A549 (cell line): ENCODE measurements at regions not wholly inside any gene's neighbourhood (a gene's known extent, or its start where the extent isn't known, plus 50 kb on each side); places are given as distances from the start of the nearest gene placed in this dataset.
"Not testable (repeated sequence)": the region's sequence is repeated elsewhere in the genome, so short reads cannot be mapped to it uniquely, and the experiment has no call there.

Source experiments
- ATAC-seq, 2 experiments: fragments of 200-7000 bp in 1 of 2; fragments of >200 bp in 1 of 2; cut with Nextera tagmentation in 1 of 2; cut with Tn5 transposase in 1 of 2; 3 replicates each; pipeline versions ENCODE4 v1.8.0 to v1.9.1; 2018 to 2020; ENCODE audit warnings: mild to moderate bottlenecking in 1 of 2, moderate library complexity in 1 of 2
- CTCF ChIA-PET: fragments of 300-600 bp; sonication (Branson Sonifier 250); formaldehyde crosslinking; extraction: SDS; loops from one replicate; lab custom pipeline; 2021; ENCODE audit warnings: antibody characterized with exemption, inconsistent platforms; lab: Yijun Ruan, JAX
- POLR2A ChIA-PET: fragments of 350-600 bp; formaldehyde crosslinking; extraction: SDS; loops from one replicate; lab custom pipeline; 2021; ENCODE audit warnings: antibody characterized with exemption, inconsistent platforms; lab: Yijun Ruan, JAX
- DNase-seq, 2 experiments: peaks; one replicate each; pipeline versions ENCODE4 v3.0.0 to v3.0.0-alpha.2; 2011 to 2016; ENCODE audit warnings: low read depth in 1 of 2, low spot score in 1 of 2
- FAIRE-seq: peaks from 2 replicates; lab custom pipeline; 2011; peaks lifted over from hg19 to GRCh38; lab: Jason Lieb, UNC
- H3K27ac ChIP-seq, 2 experiments: fragments of >200 bp; sonication (Bioruptor Twin); formaldehyde crosslinking; 3 replicates each; pipeline ENCODE4 v1.5.1; 2016 to 2017
- H3K4me1 ChIP-seq: fragments of >200 bp; sonication (Bioruptor Twin); formaldehyde crosslinking; 3 replicates; pipeline ENCODE4 v1.6.1; 2016
- H3K4me2 ChIP-seq: fragments of >200 bp; sonication (Bioruptor Twin); formaldehyde crosslinking; 3 replicates; pipeline ENCODE4 v1.6.1; 2016
- H3K4me3 ChIP-seq: fragments of >200 bp; sonication (Bioruptor Twin); formaldehyde crosslinking; 3 replicates; pipeline ENCODE4 v1.5.1; 2016
- H3K9me3 ChIP-seq: fragments of >200 bp; sonication (Bioruptor Twin); formaldehyde crosslinking; 3 replicates; pipeline ENCODE4 v1.6.1; 2016
- CEBPB ChIP-seq, 2 experiments: fragments of >200 bp in 1 of 2; sonication (Bioruptor Twin) in 1 of 2; formaldehyde crosslinking in 1 of 2; IDR thresholded peaks; 2 replicates each; pipeline ENCODE4 v1.6.1; 2012 to 2016
- CHD2 ChIP-seq: fragments of 150-350 bp; IDR thresholded peaks from 2 replicates; pipeline ENCODE4 v1.6.1; 2014; ENCODE audit warnings: low read length; ENCODE audit not compliant: partially characterized antibody
- CHD4 ChIP-seq: fragments of 200-600 bp; sonication (generic); IDR thresholded peaks from 2 replicates; pipeline ENCODE4 v1.6.1; 2016; ENCODE audit warnings: antibody characterized with exemption, mild to moderate bottlenecking, borderline replicate concordance
- EHMT2 ChIP-seq: fragments of 200-600 bp; sonication (generic); IDR thresholded peaks from 2 replicates; pipeline ENCODE4 v1.6.1; 2016; ENCODE audit warnings: antibody characterized with exemption, low read depth, mild to moderate bottlenecking, moderate library complexity
- EP300 ChIP-seq, 2 experiments: fragments of >200 bp; sonication (Bioruptor Twin); formaldehyde crosslinking; IDR thresholded peaks; 2 replicates in 1 of 2; 3 replicates in 1 of 2; pipeline ENCODE4 v1.6.1; 2016 to 2017
- ESRRA ChIP-seq: fragments of 150-350 bp; IDR thresholded peaks from 2 replicates; pipeline ENCODE4 v1.6.1; 2014; ENCODE audit warnings: mild to moderate bottlenecking, low read length, borderline replicate concordance
- GATA3 ChIP-seq: IDR thresholded peaks from 2 replicates; pipeline ENCODE4 v1.6.1; 2012; ENCODE audit warnings: borderline replicate concordance
- JUN ChIP-seq, 2 experiments: fragments of >200 bp; sonication (Bioruptor Twin); formaldehyde crosslinking; IDR thresholded peaks; 2 replicates in 1 of 2; 3 replicates in 1 of 2; pipeline ENCODE4 v1.6.1; 2016 to 2017
- KDM5A ChIP-seq: fragments of 200-600 bp; sonication (generic); IDR thresholded peaks from 2 replicates; pipeline ENCODE4 v1.6.1; 2016; ENCODE audit warnings: antibody characterized with exemption, mild to moderate bottlenecking
- MYC ChIP-seq: IDR thresholded peaks from 2 replicates; pipeline ENCODE4 v1.6.1; 2012; ENCODE audit warnings: mild to moderate bottlenecking, inconsistent platforms, low read length, improper control_type of control experiment, borderline replicate concordance
- NPAS2 ChIP-seq: fragments of 250-450 bp; sonication (Bioruptor Pico); IDR thresholded peaks from 2 replicates; pipeline ENCODE4 v1.8.0; 2022; ENCODE audit warnings: mild to moderate bottlenecking, moderate library complexity, borderline replicate concordance
- POLR2AphosphoS2 ChIP-seq: conservative IDR thresholded peaks from 2 replicates; pipeline ENCODE4 v1.6.1; 2012; ENCODE audit warnings: low read length, improper control_type of control experiment, inconsistent platforms
- ZNF302 ChIP-seq: fragments of 250-450 bp; sonication (Bioruptor Pico); IDR thresholded peaks from 2 replicates; pipeline ENCODE4 v1.9.0; 2021; ENCODE audit warnings: inconsistent platforms, mild to moderate bottlenecking, moderate library complexity
- WGBS: methylation state at CpG from one replicate; pipeline ENCODE4 v1.1.6; 2017; ENCODE audit errors: missing lambda C conversion rate; 5-methylcytosine and 5-hydroxymethylcytosine counted together

DNA sequence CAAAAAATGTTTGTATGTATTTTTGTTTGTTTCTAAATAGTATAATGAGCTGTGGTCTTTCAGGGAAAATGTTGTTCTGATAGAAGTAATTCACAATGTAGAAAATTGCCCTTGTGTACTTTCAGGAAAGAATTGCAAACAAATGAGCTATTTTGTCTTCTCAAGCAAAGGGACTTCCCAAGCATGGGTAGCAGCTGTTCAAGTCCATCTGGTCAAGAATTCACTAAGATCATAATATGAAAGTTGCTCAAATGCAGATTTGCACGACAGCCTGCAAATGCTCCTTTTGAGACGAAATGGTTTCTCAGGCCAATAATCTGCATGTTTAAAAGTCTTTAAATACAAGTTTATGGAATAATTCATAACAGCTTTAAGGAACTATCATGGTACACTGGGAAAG, 51.9 kb upstream of the HNMT start:
- TF ChIP-seq KDM5A (no peak), NPAS2 (CRISPR knock-in tag) (no peak), EHMT2 (no peak), EP300 (IDR thresholded peaks at IDR 0.05) (no peak), CHD4 (no peak), CHD2 (no peak), ZNF302 (CRISPR knock-in tag) (no peak), ESRRA (no peak), JUN (IDR thresholded peaks at IDR 0.05) (no peak), MYC (no peak), GATA3 (no peak), CEBPB (IDR thresholded peaks at IDR 0.05) (no peak)
- Histone ChIP-seq H3K4me3 (no peak overlapping the region), H3K4me1 (peaks cover 6% of the 10 kb centered on the region; the same call in 2 of the 3 replicates), H3K9me3 (no peaks in the 10 kb centered on the region), H3K27ac (no peak overlapping the region), H3K4me2 (no peak overlapping the region)
- ChIA-PET POLR2A (interaction anchor here (1.2 kb wide), 1 partner anchor 875 kb away, joined by 3 read pairs; no protein-coding TSS in a partner anchor), CTCF (interaction anchor here (0.5 to 9.2 kb wide), 5 partner anchors 23 to 915 kb away, joined by 3 to 83 read pairs (median 9); no protein-coding TSS in a partner anchor)
- FAIRE-seq = no peak
- no peak for ATAC-seq
- WGBS = 77% methylated on average over 2 of the region's 2 CpGs
- DNase-seq = no peak

DNA sequence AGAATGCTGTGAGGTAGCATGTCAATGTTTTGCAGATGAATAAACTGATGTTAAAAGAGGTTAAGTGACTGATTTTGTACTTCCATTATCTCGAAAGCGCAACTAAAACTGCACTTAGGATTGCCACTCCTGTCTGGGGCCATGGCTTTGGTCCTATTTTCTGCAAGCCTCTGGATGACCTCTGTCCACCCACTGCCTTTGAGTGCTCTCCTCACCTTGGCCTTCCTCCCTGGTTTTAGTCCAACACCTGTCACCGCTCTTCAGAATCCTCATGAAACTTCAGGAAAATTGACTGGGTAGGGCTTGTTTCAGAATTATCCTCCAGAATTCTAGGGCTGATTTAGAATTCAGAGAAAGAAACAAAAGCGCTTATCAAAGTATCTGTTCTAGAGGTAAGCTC, 51.1 kb upstream of the HNMT start:
- Histone ChIP-seq H3K4me3 (no peak overlapping the region), H3K4me2 (no peak overlapping the region), H3K4me1 (peaks cover 6% of the 10 kb centered on the region; the same call in 2 of the 3 replicates), H3K27ac (no peak overlapping the region), H3K9me3 (no peaks in the 10 kb centered on the region)
- DNase-seq = no peak
- no peak for FAIRE-seq
- 95% methylated on average over 4 of the region's 4 CpGs for WGBS
- TF ChIP-seq POLR2AphosphoS2 = no peak
- ChIA-PET CTCF (interaction anchor here (0.5 to 9.2 kb wide), 4 partner anchors 795 to 915 kb away, joined by 3 to 83 read pairs (median 29); no protein-coding TSS in a partner anchor), POLR2A (no interaction called here)
- no peak for ATAC-seq

DNA sequence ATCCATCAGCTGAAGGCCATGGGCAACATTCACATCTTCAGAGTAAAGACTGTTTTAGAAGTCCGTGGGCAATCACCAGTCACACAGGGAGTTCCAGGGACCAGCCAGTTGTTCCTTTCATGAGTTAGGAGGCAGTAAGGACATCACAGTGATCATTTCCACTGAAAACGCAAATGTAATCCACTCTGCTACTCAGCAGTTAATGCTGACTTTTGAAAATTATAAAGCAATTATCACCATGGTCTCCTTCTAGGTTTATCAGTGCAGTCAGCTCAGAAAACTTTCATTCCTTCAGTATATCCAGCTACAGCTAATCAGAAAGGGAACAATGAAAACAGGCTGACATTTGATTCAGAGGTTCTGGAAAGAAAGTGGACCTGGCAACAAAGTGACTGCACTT, 50.6 kb upstream of the HNMT start:
- H3K27ac ChIP-seq, H3K9me3 ChIP-seq, H3K4me1 ChIP-seq, FAIRE-seq, POLR2A ChIA-PET, DNase-seq, H3K4me3 ChIP-seq, ATAC-seq, H3K4me2 ChIP-seq: not testable (repeated sequence)
- 46% methylated on average over 2 of the region's 2 CpGs for WGBS
- CTCF ChIA-PET = interaction anchor here (1.2 to 9.2 kb wide), 2 partner anchors 873 to 914 kb away, joined by 6 to 83 read pairs; no protein-coding TSS in a partner anchor
